ENCODE measurements at regions not wholly inside any gene's neighbourhood (a gene's known extent, or its start where the extent isn't known, plus 50 kb on each side); places are given as distances from the start of the nearest gene placed in this dataset.
"Not testable (repeated sequence)": the region's sequence is repeated elsewhere in the genome, so short reads cannot be mapped to it uniquely, and the experiment has no call there.

- H3K9me3 ChIP-seq (ENCODE audit: control insufficient read depth in 4 of 4, low read length in 3 of 4) = no peaks in the 10 kb centered on the region
- no peak overlapping the region for H3K27ac ChIP-seq (ENCODE audit: low read depth in 1 of 2, low read length in 2 of 2)
- TF ChIP-seq RXRA (IDR thresholded peaks at IDR 0.05) (no peak), SP1 (IDR thresholded peaks at IDR 0.05) (no peak), HNF4G (IDR thresholded peaks at IDR 0.05) (no peak), FOXA2 (IDR thresholded peaks at IDR 0.05) (no peak), TAF1 (conservative IDR thresholded peaks at IDR 0.05) (no peak), JUND (IDR thresholded peaks at IDR 0.05) (no peak), EGR1 (IDR thresholded peaks at IDR 0.05; ENCODE audit: low read depth in 2 of 2) (no peak), NR2F2 (IDR thresholded peaks at IDR 0.05) (no peak), RAD21 (IDR thresholded peaks at IDR 0.05) (no peak), GABPA (IDR thresholded peaks at IDR 0.05 in 1 of 2, conservative IDR thresholded peaks at IDR 0.05 in 1 of 2) (no peak), FOXA1 (IDR thresholded peaks at IDR 0.05) (no peak)
- TF ChIP-seq, protein P1, sequence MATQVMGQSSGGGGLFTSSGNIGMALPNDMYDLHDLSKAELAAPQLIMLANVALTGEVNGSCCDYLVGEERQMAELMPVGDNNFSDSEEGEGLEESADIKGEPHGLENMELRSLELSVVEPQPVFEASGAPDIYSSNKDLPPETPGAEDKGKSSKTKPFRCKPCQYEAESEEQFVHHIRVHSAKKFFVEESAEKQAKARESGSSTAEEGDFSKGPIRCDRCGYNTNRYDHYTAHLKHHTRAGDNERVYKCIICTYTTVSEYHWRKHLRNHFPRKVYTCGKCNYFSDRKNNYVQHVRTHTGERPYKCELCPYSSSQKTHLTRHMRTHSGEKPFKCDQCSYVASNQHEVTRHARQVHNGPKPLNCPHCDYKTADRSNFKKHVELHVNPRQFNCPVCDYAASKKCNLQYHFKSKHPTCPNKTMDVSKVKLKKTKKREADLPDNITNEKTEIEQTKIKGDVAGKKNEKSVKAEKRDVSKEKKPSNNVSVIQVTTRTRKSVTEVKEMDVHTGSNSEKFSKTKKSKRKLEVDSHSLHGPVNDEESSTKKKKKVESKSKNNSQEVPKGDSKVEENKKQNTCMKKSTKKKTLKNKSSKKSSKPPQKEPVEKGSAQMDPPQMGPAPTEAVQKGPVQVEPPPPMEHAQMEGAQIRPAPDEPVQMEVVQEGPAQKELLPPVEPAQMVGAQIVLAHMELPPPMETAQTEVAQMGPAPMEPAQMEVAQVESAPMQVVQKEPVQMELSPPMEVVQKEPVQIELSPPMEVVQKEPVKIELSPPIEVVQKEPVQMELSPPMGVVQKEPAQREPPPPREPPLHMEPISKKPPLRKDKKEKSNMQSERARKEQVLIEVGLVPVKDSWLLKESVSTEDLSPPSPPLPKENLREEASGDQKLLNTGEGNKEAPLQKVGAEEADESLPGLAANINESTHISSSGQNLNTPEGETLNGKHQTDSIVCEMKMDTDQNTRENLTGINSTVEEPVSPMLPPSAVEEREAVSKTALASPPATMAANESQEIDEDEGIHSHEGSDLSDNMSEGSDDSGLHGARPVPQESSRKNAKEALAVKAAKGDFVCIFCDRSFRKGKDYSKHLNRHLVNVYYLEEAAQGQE (IDR thresholded peaks at IDR 0.05) = no peak
- TF ChIP-seq, protein P2, sequence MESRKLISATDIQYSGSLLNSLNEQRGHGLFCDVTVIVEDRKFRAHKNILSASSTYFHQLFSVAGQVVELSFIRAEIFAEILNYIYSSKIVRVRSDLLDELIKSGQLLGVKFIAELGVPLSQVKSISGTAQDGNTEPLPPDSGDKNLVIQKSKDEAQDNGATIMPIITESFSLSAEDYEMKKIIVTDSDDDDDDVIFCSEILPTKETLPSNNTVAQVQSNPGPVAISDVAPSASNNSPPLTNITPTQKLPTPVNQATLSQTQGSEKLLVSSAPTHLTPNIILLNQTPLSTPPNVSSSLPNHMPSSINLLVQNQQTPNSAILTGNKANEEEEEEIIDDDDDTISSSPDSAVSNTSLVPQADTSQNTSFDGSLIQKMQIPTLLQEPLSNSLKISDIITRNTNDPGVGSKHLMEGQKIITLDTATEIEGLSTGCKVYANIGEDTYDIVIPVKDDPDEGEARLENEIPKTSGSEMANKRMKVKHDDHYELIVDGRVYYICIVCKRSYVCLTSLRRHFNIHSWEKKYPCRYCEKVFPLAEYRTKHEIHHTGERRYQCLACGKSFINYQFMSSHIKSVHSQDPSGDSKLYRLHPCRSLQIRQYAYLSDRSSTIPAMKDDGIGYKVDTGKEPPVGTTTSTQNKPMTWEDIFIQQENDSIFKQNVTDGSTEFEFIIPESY (IDR thresholded peaks at IDR 0.05) = no peak
- TF ChIP-seq, protein P3, sequence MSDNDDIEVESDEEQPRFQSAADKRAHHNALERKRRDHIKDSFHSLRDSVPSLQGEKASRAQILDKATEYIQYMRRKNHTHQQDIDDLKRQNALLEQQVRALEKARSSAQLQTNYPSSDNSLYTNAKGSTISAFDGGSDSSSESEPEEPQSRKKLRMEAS (IDR thresholded peaks at IDR 0.05) = no peak
- TF ChIP-seq, protein P4, sequence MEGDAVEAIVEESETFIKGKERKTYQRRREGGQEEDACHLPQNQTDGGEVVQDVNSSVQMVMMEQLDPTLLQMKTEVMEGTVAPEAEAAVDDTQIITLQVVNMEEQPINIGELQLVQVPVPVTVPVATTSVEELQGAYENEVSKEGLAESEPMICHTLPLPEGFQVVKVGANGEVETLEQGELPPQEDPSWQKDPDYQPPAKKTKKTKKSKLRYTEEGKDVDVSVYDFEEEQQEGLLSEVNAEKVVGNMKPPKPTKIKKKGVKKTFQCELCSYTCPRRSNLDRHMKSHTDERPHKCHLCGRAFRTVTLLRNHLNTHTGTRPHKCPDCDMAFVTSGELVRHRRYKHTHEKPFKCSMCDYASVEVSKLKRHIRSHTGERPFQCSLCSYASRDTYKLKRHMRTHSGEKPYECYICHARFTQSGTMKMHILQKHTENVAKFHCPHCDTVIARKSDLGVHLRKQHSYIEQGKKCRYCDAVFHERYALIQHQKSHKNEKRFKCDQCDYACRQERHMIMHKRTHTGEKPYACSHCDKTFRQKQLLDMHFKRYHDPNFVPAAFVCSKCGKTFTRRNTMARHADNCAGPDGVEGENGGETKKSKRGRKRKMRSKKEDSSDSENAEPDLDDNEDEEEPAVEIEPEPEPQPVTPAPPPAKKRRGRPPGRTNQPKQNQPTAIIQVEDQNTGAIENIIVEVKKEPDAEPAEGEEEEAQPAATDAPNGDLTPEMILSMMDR (IDR thresholded peaks at IDR 0.05; ENCODE audit: low read depth, low read length, missing input control) = no peak
- TF ChIP-seq, protein P5, sequence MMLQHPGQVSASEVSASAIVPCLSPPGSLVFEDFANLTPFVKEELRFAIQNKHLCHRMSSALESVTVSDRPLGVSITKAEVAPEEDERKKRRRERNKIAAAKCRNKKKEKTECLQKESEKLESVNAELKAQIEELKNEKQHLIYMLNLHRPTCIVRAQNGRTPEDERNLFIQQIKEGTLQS (IDR thresholded peaks at IDR 0.05) = no peak
- H3K9ac ChIP-seq (ENCODE audit: low read depth in 1 of 2, low read length in 2 of 2) = no peak overlapping the region
- H3K4me3 ChIP-seq (ENCODE audit: low read depth in 1 of 3, low read length in 3 of 3) = no peak overlapping the region
- DNase-seq (ENCODE audit: low spot score) = no peak
- no peaks in the 10 kb centered on the region for H3K36me3 ChIP-seq (ENCODE audit: control insufficient read depth in 4 of 4, insufficient read depth in 3 of 4, low read depth in 1 of 4, low read length in 3 of 4)
- WGBS = 80% methylated on average over 4 of the region's 4 CpGs
- H3K27me3 ChIP-seq (ENCODE audit: control insufficient read depth in 4 of 4, insufficient read depth in 4 of 4, low read length in 3 of 4) = no peaks in the 10 kb centered on the region
- H3K4me1 ChIP-seq (ENCODE audit: control insufficient read depth in 4 of 4, insufficient read depth in 4 of 4, low read length in 3 of 4) = no peaks in the 10 kb centered on the region
Measured at GRCh38 chr5:82439750-82440445, 161.7 kb upstream of the RPS23 start.

GRCh38 chr5:82437565-82437964 is 159.4 kb upstream of the RPS23 start:
- DNase-seq (ENCODE audit: low spot score); H3K4me1 ChIP-seq (ENCODE audit: control insufficient read depth in 4 of 4, insufficient read depth in 4 of 4, low read length in 3 of 4); H3K9me3 ChIP-seq (ENCODE audit: control insufficient read depth in 4 of 4, low read length in 3 of 4); H3K27me3 ChIP-seq (ENCODE audit: control insufficient read depth in 4 of 4, insufficient read depth in 4 of 4, low read length in 3 of 4); H3K4me3 ChIP-seq (ENCODE audit: low read depth in 1 of 3, low read length in 3 of 3); H3K9ac ChIP-seq (ENCODE audit: low read depth in 1 of 2, low read length in 2 of 2); H3K27ac ChIP-seq (ENCODE audit: low read depth in 1 of 2, low read length in 2 of 2); H3K36me3 ChIP-seq (ENCODE audit: control insufficient read depth in 4 of 4, insufficient read depth in 3 of 4, low read depth in 1 of 4, low read length in 3 of 4): not testable (repeated sequence)
- 92% methylated on average over 4 of the region's 4 CpGs for WGBS
